Bone marrow (tissue), 2 donors: ENCODE measurements at regions not wholly inside any gene's neighbourhood (a gene's known extent, or its start where the extent isn't known, plus 50 kb on each side); places are given as distances from the start of the nearest gene placed in this dataset.
"Not testable (repeated sequence)": the region's sequence is repeated elsewhere in the genome, so short reads cannot be mapped to it uniquely, and the experiment has no call there.

ENCODE experiments used
- DNase-seq, 2 donors: peaks; one replicate each; lab custom pipeline; 2025; lab: John Stamatoyannopoulos, UW

- not testable (repeated sequence) for DNase-seq
Measured at GRCh38 chrX:3837958-3838643, 124.7 kb upstream of the PRKX start.

- not testable (repeated sequence) for DNase-seq
Measured at GRCh38 chrX:3837211-3837610, 123.8 kb upstream of the PRKX start.

GRCh38 chrX:3833761-3834542 is 120.5 kb upstream of the PRKX start:
- DNase-seq: not testable (repeated sequence)

GRCh38 chrX:3830020-3830419 is 116.6 kb upstream of the PRKX start:
- DNase-seq: not testable (repeated sequence)

- not testable (repeated sequence) for DNase-seq
Measured at GRCh38 chrX:3829041-3829531, 115.6 kb upstream of the PRKX start.

- DNase-seq: not testable (repeated sequence)
Measured at GRCh38 chrX:3828378-3829040, 115.1 kb upstream of the PRKX start.

- DNase-seq: not testable (repeated sequence)
Measured at GRCh38 chrX:3824008-3824407, 110.6 kb upstream of the PRKX start.

- no peak for DNase-seq
Measured at GRCh38 chrX:3820167-3820566, 106.7 kb upstream of the PRKX start.

GRCh38 chrX:3817480-3817879 is 104.0 kb upstream of the PRKX start:
- DNase-seq: not testable (repeated sequence)

GRCh38 chrX:3815896-3816664 is 102.6 kb upstream of the PRKX start:
- peak in 1 of 2 donors; percentile 1 for DNase-seq

GRCh38 chrX:3811331-3812311 is 98.2 kb upstream of the PRKX start:
- peak in 1 of 2 donors; percentile 10 for DNase-seq

GRCh38 chrX:3807906-3808305 is 94.5 kb upstream of the PRKX start:
- no peak for DNase-seq

- DNase-seq: no peak
Measured at GRCh38 chrX:3806630-3807029, 93.2 kb upstream of the PRKX start.

- no peak for DNase-seq
Measured at GRCh38 chrX:3803713-3804112, 90.3 kb upstream of the PRKX start.

GRCh38 chrX:3803305-3803704 is 89.9 kb upstream of the PRKX start:
- no peak for DNase-seq

GRCh38 chrX:3795411-3795810 is 82.0 kb upstream of the PRKX start:
- not testable (repeated sequence) for DNase-seq

- no peak for DNase-seq
Measured at GRCh38 chrX:3791449-3791848, 78.0 kb upstream of the PRKX start.

- DNase-seq: no peak
Measured at GRCh38 chrX:3788494-3789233, 75.2 kb upstream of the PRKX start.

GRCh38 chrX:3787856-3788255 is 74.4 kb upstream of the PRKX start:
- DNase-seq: no peak

- DNase-seq: not testable (repeated sequence)
Measured at GRCh38 chrX:3785822-3786221, 72.4 kb upstream of the PRKX start.
